ENCODE measurements at regions not wholly inside any gene's neighbourhood (a gene's known extent, or its start where the extent isn't known, plus 50 kb on each side); places are given as distances from the start of the nearest gene placed in this dataset.

- no peak for ATAC-seq
- intact Hi-C loops (cut with DNase I, micrococcal nuclease): no loop called here
- no peaks in the 10 kb centered on the region for H3K36me3 ChIP-seq (ENCODE audit: low read depth)
- no peak for DNase-seq
- H3K4me3 ChIP-seq: no peak overlapping the region
- no peaks in the 10 kb centered on the region for H3K4me1 ChIP-seq (ENCODE audit: low read depth)
- peaks cover 54% of the 10 kb centered on the region for H3K9me3 ChIP-seq
- TF ChIP-seq CTCF (IDR thresholded peaks at IDR 0.05): no peak
Measured at GRCh38 chr13:82036602-82037001, 1695.7 kb upstream of the SPRY2 start.

- ATAC-seq: no peak
- no peak overlapping the region for H3K4me3 ChIP-seq
- TF ChIP-seq CTCF (IDR thresholded peaks at IDR 0.05): no peak
Measured at GRCh38 chr13:82011355-82011754, 1670.4 kb upstream of the SPRY2 start.

GRCh38 chr13:82010780-82011179, 1669.9 kb upstream of the SPRY2 start:
- Histone ChIP-seq H3K9me3 (peaks cover 27% of the 10 kb centered on the region), H3K4me1 (ENCODE audit: low read depth) (no peaks in the 10 kb centered on the region), H3K4me3 (no peak overlapping the region), H3K36me3 (ENCODE audit: low read depth) (no peaks in the 10 kb centered on the region)
- ATAC-seq: no peak
- no peak for DNase-seq
- intact Hi-C loops (cut with DNase I, micrococcal nuclease): no loop called here
- no peak for TF ChIP-seq CTCF (IDR thresholded peaks at IDR 0.05)

More at GRCh38 chr13:82011355-82011754, 1670.4 kb upstream of the SPRY2 start:
- intact Hi-C loops (cut with DNase I, micrococcal nuclease): no loop called here
- H3K4me1 ChIP-seq (ENCODE audit: low read depth): no peaks in the 10 kb centered on the region
- no peaks in the 10 kb centered on the region for H3K36me3 ChIP-seq (ENCODE audit: low read depth)
- peaks cover 27% of the 10 kb centered on the region for H3K9me3 ChIP-seq
- DNase-seq: no peak

- Histone ChIP-seq H3K9me3 (peaks cover 2% of the 10 kb centered on the region), H3K4me1 (ENCODE audit: low read depth) (no peaks in the 10 kb centered on the region), H3K36me3 (ENCODE audit: low read depth) (no peaks in the 10 kb centered on the region), H3K4me3 (no peak overlapping the region)
- ATAC-seq (no peak), DNase-seq (no peak)
- TF ChIP-seq CTCF (IDR thresholded peaks at IDR 0.05): no peak
- intact Hi-C loops (cut with DNase I, micrococcal nuclease): no loop called here
Measured at GRCh38 chr13:82002710-82003109, 1661.8 kb upstream of the SPRY2 start.

GRCh38 chr13:81995316-81995715, 1654.4 kb upstream of the SPRY2 start:
- ATAC-seq (no peak), DNase-seq (no peak)
- Histone ChIP-seq H3K9me3 (peaks cover 3% of the 10 kb centered on the region), H3K4me3 (no peak overlapping the region), H3K36me3 (ENCODE audit: low read depth) (no peaks in the 10 kb centered on the region), H3K4me1 (ENCODE audit: low read depth) (no peaks in the 10 kb centered on the region)
- no peak for TF ChIP-seq CTCF (IDR thresholded peaks at IDR 0.05)
- intact Hi-C loops (cut with DNase I, micrococcal nuclease): no loop called here

- Histone ChIP-seq H3K4me1 (ENCODE audit: low read depth) (no peaks in the 10 kb centered on the region), H3K9me3 (peaks cover 4% of the 10 kb centered on the region), H3K4me3 (no peak overlapping the region), H3K36me3 (ENCODE audit: low read depth) (no peaks in the 10 kb centered on the region)
- DNase-seq (no peak), ATAC-seq (no peak)
- intact Hi-C loops (cut with DNase I, micrococcal nuclease): no loop called here
- no peak for TF ChIP-seq CTCF (IDR thresholded peaks at IDR 0.05)
Measured at GRCh38 chr13:81990652-81991051, 1649.7 kb upstream of the SPRY2 start.

Data from mucosa of descending colon (tissue), 3 donors.